ENCODE measurements at regions not wholly inside any gene's neighbourhood (a gene's known extent, or its start where the extent isn't known, plus 50 kb on each side); places are given as distances from the start of the nearest gene placed in this dataset.

- Histone ChIP-seq H3K36me3 (ENCODE audit: control insufficient read depth in 2 of 4, insufficient read depth in 4 of 4, low read length in 3 of 4) (no peaks in the 10 kb centered on the region), H3K79me2 (ENCODE audit: control insufficient read depth in 1 of 2, insufficient read depth in 2 of 2, low read length in 2 of 2) (no peaks in the 10 kb centered on the region), H3K23ac (ENCODE audit: insufficient read length) (no peak overlapping the region), H3K4me1 (replicated peaks in 1 of 4; ENCODE audit: control insufficient read depth in 3 of 4, insufficient read depth in 4 of 4, low read length in 3 of 4) (peaks cover 0 to 3% (median 1%) of the 10 kb centered on the region in 4 experiments; a peak in 1 of 7 replicates), H3K27ac (ENCODE audit: low read depth, low read length) (no peak overlapping the region), H3K9me3 (ENCODE audit: insufficient read depth in 2 of 2, low read depth in 1 of 2, low read length in 1 of 2) (no peaks in the 10 kb centered on the region), H2BK120ac (replicated peaks; ENCODE audit: low read depth, low read length) (no peak overlapping the region), H3K18ac (ENCODE audit: extremely low read depth, low read length) (no peak overlapping the region), H3K23me2 (ENCODE audit: low read depth, low read length) (no peaks in the 10 kb centered on the region; the same call in 1 of the 2 replicates), H3K27me3 (replicated peaks in 1 of 4; ENCODE audit: control insufficient read depth in 3 of 4, extremely low read depth in 1 of 4, insufficient read depth in 3 of 4, low read length in 3 of 4) (no peaks in the 10 kb centered on the region), H2BK12ac (ENCODE audit: low read depth, low read length) (no peak overlapping the region), H4K8ac (ENCODE audit: extremely low read depth, insufficient read depth, low read length) (no peak overlapping the region), H2BK20ac (ENCODE audit: low read length) (no peak overlapping the region), H2BK5ac (ENCODE audit: low read depth, low read length) (no peak overlapping the region), H2AK5ac (ENCODE audit: low read depth, low read length) (no peak overlapping the region), H3K4me3 (ENCODE audit: extremely low read depth in 1 of 4, insufficient read depth in 2 of 4, low read depth in 3 of 4, low read length in 4 of 4) (no peak overlapping the region), H3K14ac (ENCODE audit: insufficient read length) (no peak overlapping the region), H3K4ac (replicated peaks; ENCODE audit: insufficient read length, low read depth, low read length) (no peak overlapping the region), H3K79me1 (ENCODE audit: low read depth, low read length) (no peaks in the 10 kb centered on the region), H4K91ac (replicated peaks; ENCODE audit: insufficient read length, low read length) (no peak overlapping the region), H2AFZ (ENCODE audit: low read length) (no peak overlapping the region), H4K20me1 (replicated peaks in 1 of 2; ENCODE audit: control insufficient read depth in 1 of 2, insufficient read depth in 2 of 2, low read length in 2 of 2) (no peaks in the 10 kb centered on the region), H3K4me2 (ENCODE audit: insufficient read depth in 1 of 2, low read depth in 2 of 2, low read length in 2 of 2) (no peak overlapping the region), H3K9ac (replicated peaks in 1 of 4; ENCODE audit: extremely low read depth in 1 of 4, low read depth in 3 of 4, low read length in 3 of 4) (no peak overlapping the region), H4K5ac (ENCODE audit: insufficient read length, low read depth, low read length) (no peak overlapping the region), H3K56ac (replicated peaks; ENCODE audit: insufficient read length, low read depth, low read length) (no peak overlapping the region), H2BK15ac (ENCODE audit: low read length) (no peak overlapping the region)
- CTCF ChIA-PET (ENCODE audit: partially characterized antibody), result interaction anchor here (0.6 to 1.1 kb wide), 3 partner anchors 10 to 60 kb away, joined by 3 to 4 read pairs (median 3); no protein-coding TSS in a partner anchor
- POLR2A ChIA-PET (ENCODE audit: partially characterized antibody), result interaction anchor here (1.0 kb wide), 1 partner anchor 23 kb away, joined by 4 read pairs; no protein-coding TSS in a partner anchor
- DNase-seq (ENCODE audit: low read depth in 1 of 2, low spot score in 2 of 2), result no peak
- TF ChIP-seq SUZ12 (IDR thresholded peaks at IDR 0.05; ENCODE audit: low read length) (no peak), CEBPB (IDR thresholded peaks at IDR 0.05; ENCODE audit: low read depth, low read length) (no peak), EGR1 (IDR thresholded peaks at IDR 0.05; ENCODE audit: borderline replicate concordance, low read depth, low read length) (no peak), EP300 (IDR thresholded peaks at IDR 0.05; ENCODE audit: borderline replicate concordance in 1 of 2, low read depth in 2 of 2, low read length in 2 of 2) (no peak), KDM4A (IDR thresholded peaks at IDR 0.05; ENCODE audit: low read depth, low read length, severe bottlenecking) (no peak), ATF3 (IDR thresholded peaks at IDR 0.05; ENCODE audit: insufficient read depth, low read depth, low read length) (no peak), HDAC6 (IDR thresholded peaks at IDR 0.05; ENCODE audit: low read depth, low read length) (no peak), SIN3A (conservative IDR thresholded peaks at IDR 0.05 in 1 of 2, IDR thresholded peaks at IDR 0.05 in 1 of 2; ENCODE audit: low read depth in 1 of 2, low read length in 2 of 2) (no peak), BACH1 (IDR thresholded peaks at IDR 0.05; ENCODE audit: low read length) (no peak), RAD21 (IDR thresholded peaks at IDR 0.05 in 1 of 2, conservative IDR thresholded peaks at IDR 0.05 in 1 of 2; ENCODE audit: low read depth in 2 of 2, low read length in 2 of 2) (no peak)
- WGBS, 2 experiments (ENCODE audit: extremely low coverage in 1 of 2, insufficient coverage in 1 of 2, insufficient read length in 1 of 2, insufficient replicate concordance in 2 of 2, low coverage in 1 of 2, low lambda C conversion rate in 2 of 2, missing lambda C conversion rate in 1 of 2), result 93% methylated on average over 4 of the region's 4 CpGs; no CpG with 5 or more reads in 1 of the 2 experiments
- FAIRE-seq, result no peak
Observed at GRCh38 chr12:46445093-46445492, 72.5 kb upstream of the SLC38A2 start.
